ENCODE measurements at regions not wholly inside any gene's neighbourhood (a gene's known extent, or its start where the extent isn't known, plus 50 kb on each side); places are given as distances from the start of the nearest gene placed in this dataset.
"Not testable (repeated sequence)": the region's sequence is repeated elsewhere in the genome, so short reads cannot be mapped to it uniquely, and the experiment has no call there.

DNA sequence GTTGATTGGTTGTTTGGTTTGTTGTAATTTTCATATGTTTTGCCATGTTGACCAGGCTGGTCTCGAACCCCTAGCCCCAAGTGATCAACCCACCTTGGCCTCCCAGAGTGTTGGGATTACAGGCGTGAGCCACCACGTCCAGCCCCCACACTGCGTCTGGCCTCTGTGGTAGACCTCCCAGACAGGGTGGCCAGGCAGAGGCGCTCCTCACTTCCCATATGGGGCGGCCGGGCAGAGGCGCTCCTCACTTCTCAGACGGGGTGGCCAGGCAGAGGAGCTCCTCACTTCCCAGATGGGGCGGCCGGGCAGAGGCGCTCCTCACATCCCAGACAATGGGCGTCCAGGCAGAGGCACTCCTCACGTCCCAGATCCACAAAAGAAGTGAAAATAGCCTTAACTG lies 242.6 kb downstream of the FOXD4L6 start:
- TF ChIP-seq CTCF (conservative IDR thresholded peaks at IDR 0.05); ZFX (IDR thresholded peaks at IDR 0.05): not testable (repeated sequence)
